HepG2 (cell line): ENCODE measurements at regions not wholly inside any gene's neighbourhood (a gene's known extent, or its start where the extent isn't known, plus 50 kb on each side); places are given as distances from the start of the nearest gene placed in this dataset.
A peak's percentile ranks its signal among the peaks of the same experiment; 100 is the strongest.

Experiments
- ARNT2 ChIP-seq: sonication (generic); formaldehyde crosslinking; IDR thresholded peaks from 2 replicates; pipeline ENCODE4 v1.8.0; 2022; ENCODE audit warnings: mild to moderate bottlenecking, low read depth, missing genetic modification reagents, moderate library complexity
- HMGA1 ChIP-seq: sonication (generic); formaldehyde crosslinking; conservative IDR thresholded peaks from 2 replicates; pipeline ENCODE4 v1.4.0; 2020; ENCODE audit warnings: missing genetic modification reagents
- KAT8 ChIP-seq: IDR thresholded peaks from 2 replicates; pipeline ENCODE4 v1.6.1; 2016; ENCODE audit warnings: missing genetic modification reagents, missing compliant biosample characterization
- MZF1 ChIP-seq: sonication (generic); formaldehyde crosslinking; IDR thresholded peaks from 2 replicates; pipeline ENCODE4 v1.8.1; 2023; ENCODE audit warnings: mild to moderate bottlenecking, missing genetic modification reagents, borderline replicate concordance
- NFYC ChIP-seq: IDR thresholded peaks from 2 replicates; pipeline ENCODE4 v1.6.1; 2016; ENCODE audit warnings: missing genetic modification reagents, missing compliant biosample characterization
- POGZ ChIP-seq: sonication (generic); formaldehyde crosslinking; IDR thresholded peaks from 2 replicates; pipeline ENCODE4 v1.4.0; 2020; ENCODE audit warnings: mild to moderate bottlenecking, missing genetic modification reagents
- RAD21 ChIP-seq: fragments of 450-650 bp; formaldehyde crosslinking; IDR thresholded peaks from 2 replicates; pipeline ENCODE4 v1.5.0; 2020; ENCODE audit warnings: mild to moderate bottlenecking
- SATB2 ChIP-seq: sonication (generic); formaldehyde crosslinking; IDR thresholded peaks from 2 replicates; pipeline ENCODE4 v1.5.0; 2020; ENCODE audit warnings: missing genetic modification reagents
- TCF7L2 ChIP-seq: IDR thresholded peaks from 2 replicates; pipeline ENCODE4 v1.6.1; 2011; ENCODE audit warnings: mild to moderate bottlenecking, low read depth, low read length, moderate library complexity
- TMF1 ChIP-seq: sonication (generic); formaldehyde crosslinking; IDR thresholded peaks from 2 replicates; pipeline ENCODE4 v1.8.1; 2022; ENCODE audit warnings: low read depth, missing genetic modification reagents
- ZNF264 ChIP-seq: sonication (generic); formaldehyde crosslinking; IDR thresholded peaks from 2 replicates; pipeline ENCODE4 v1.4.0; 2020; ENCODE audit warnings: missing genetic modification reagents
- ZNF317 ChIP-seq: sonication (generic); formaldehyde crosslinking; IDR thresholded peaks from 2 replicates; pipeline ENCODE4 v1.5.0; 2020; ENCODE audit warnings: mild to moderate bottlenecking, missing genetic modification reagents
- ZNF382 ChIP-seq: sonication (generic); formaldehyde crosslinking; IDR thresholded peaks from 2 replicates; pipeline ENCODE4 v1.5.0; 2020; ENCODE audit warnings: missing genetic modification reagents, mild to moderate bottlenecking, borderline replicate concordance
- ZNF430 ChIP-seq: sonication (generic); formaldehyde crosslinking; IDR thresholded peaks from 2 replicates; pipeline ENCODE4 v1.9.0; 2021; ENCODE audit warnings: mild to moderate bottlenecking, missing genetic modification reagents
- ZNF431 ChIP-seq: sonication (generic); formaldehyde crosslinking; IDR thresholded peaks from 2 replicates; pipeline ENCODE4 v1.9.0; 2022; ENCODE audit warnings: missing genetic modification reagents, low read depth, mild to moderate bottlenecking, borderline replicate concordance
- ZNF446 ChIP-seq: sonication (generic); formaldehyde crosslinking; IDR thresholded peaks from 2 replicates; pipeline ENCODE4 v1.5.0; 2020; ENCODE audit warnings: mild to moderate bottlenecking, missing genetic modification reagents
- ZNF501 ChIP-seq: sonication (generic); formaldehyde crosslinking; IDR thresholded peaks from 2 replicates; pipeline ENCODE4 v1.5.1; 2020; ENCODE audit warnings: mild to moderate bottlenecking, moderate library complexity, missing genetic modification reagents
- ZSCAN31 ChIP-seq: sonication (generic); formaldehyde crosslinking; IDR thresholded peaks from 2 replicates; pipeline ENCODE4 v1.5.0; 2020; ENCODE audit warnings: low read depth, mild to moderate bottlenecking, missing genetic modification reagents
- TF ChIP-seq, protein P1 (sequence below): sonication (generic); formaldehyde crosslinking; IDR thresholded peaks from 2 replicates; pipeline ENCODE4 v1.4.0; 2020; ENCODE audit warnings: missing genetic modification reagents, borderline replicate concordance
- TF ChIP-seq, protein P2 (sequence below): sonication (generic); formaldehyde crosslinking; IDR thresholded peaks from 2 replicates; pipeline ENCODE4 v1.5.1; 2020; ENCODE audit warnings: missing genetic modification reagents, mild to moderate bottlenecking, borderline replicate concordance
- TF ChIP-seq, protein P3 (sequence below): sonication (generic); formaldehyde crosslinking; IDR thresholded peaks from 2 replicates; pipeline ENCODE4 v1.4.0; 2020; ENCODE audit warnings: missing genetic modification reagents
- TF ChIP-seq, protein P4 (sequence below): IDR thresholded peaks from 2 replicates; pipeline ENCODE4 v1.4.0; 2020; ENCODE audit warnings: mild to moderate bottlenecking, missing genetic modification reagents
- TF ChIP-seq, protein P5 (sequence below): sonication (generic); formaldehyde crosslinking; IDR thresholded peaks from 2 replicates; pipeline ENCODE4 v1.4.0; 2020; ENCODE audit warnings: low read depth, mild to moderate bottlenecking, missing genetic modification reagents

DNA sequence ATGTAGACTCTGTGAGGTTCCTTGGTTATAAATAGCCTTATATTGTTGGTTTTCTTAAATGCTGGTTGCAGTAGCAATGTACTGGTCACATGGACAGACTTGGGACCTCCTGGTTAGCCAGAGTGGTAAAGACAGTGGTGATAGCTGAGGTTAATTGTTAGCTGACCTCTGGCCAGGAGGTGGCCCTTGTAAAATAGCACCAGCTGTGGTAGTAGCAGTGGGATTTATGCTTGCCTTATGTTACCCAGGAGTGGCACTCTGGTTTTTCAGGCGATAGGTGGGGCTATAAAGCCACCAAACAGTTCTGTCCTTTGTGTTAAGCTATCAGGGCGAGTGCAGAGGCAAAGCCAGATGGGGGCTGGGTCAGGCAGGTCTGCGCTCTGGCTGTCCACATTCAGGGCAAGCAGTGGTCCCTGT lies 94.8 kb upstream of the SRD5A2 start (continued):
- TF ChIP-seq ZNF382 (CRISPR knock-in tag) (no peak), HMGA1 (CRISPR knock-in tag) (no peak), ZNF501 (CRISPR knock-in tag) (no peak), TCF7L2 (no peak), ZNF317 (no peak), NFYC (CRISPR knock-in tag) (no peak), ZSCAN31 (CRISPR knock-in tag) (no peak), TMF1 (CRISPR knock-in tag) (no peak), ZNF446 (CRISPR knock-in tag) (no peak), ARNT2 (no peak), SATB2 (CRISPR knock-in tag) (no peak), MZF1 (CRISPR knock-in tag) (no peak), ZNF264 (peak; percentile 81; the same call in 1 of the 2 replicates), ZNF431 (CRISPR knock-in tag) (no peak), RAD21 (CRISPR knock-in tag) (peak; percentile 77), KAT8 (CRISPR knock-in tag) (no peak), POGZ (CRISPR knock-in tag) (no peak), ZNF430 (CRISPR knock-in tag) (no peak)
- TF ChIP-seq, protein P1, sequence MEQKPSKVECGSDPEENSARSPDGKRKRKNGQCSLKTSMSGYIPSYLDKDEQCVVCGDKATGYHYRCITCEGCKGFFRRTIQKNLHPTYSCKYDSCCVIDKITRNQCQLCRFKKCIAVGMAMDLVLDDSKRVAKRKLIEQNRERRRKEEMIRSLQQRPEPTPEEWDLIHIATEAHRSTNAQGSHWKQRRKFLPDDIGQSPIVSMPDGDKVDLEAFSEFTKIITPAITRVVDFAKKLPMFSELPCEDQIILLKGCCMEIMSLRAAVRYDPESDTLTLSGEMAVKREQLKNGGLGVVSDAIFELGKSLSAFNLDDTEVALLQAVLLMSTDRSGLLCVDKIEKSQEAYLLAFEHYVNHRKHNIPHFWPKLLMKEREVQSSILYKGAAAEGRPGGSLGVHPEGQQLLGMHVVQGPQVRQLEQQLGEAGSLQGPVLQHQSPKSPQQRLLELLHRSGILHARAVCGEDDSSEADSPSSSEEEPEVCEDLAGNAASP (CRISPR knock-in tag): no peak
- TF ChIP-seq, protein P2, sequence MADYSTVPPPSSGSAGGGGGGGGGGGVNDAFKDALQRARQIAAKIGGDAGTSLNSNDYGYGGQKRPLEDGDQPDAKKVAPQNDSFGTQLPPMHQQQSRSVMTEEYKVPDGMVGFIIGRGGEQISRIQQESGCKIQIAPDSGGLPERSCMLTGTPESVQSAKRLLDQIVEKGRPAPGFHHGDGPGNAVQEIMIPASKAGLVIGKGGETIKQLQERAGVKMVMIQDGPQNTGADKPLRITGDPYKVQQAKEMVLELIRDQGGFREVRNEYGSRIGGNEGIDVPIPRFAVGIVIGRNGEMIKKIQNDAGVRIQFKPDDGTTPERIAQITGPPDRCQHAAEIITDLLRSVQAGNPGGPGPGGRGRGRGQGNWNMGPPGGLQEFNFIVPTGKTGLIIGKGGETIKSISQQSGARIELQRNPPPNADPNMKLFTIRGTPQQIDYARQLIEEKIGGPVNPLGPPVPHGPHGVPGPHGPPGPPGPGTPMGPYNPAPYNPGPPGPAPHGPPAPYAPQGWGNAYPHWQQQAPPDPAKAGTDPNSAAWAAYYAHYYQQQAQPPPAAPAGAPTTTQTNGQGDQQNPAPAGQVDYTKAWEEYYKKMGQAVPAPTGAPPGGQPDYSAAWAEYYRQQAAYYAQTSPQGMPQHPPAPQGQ: no peak
- TF ChIP-seq, protein P3, sequence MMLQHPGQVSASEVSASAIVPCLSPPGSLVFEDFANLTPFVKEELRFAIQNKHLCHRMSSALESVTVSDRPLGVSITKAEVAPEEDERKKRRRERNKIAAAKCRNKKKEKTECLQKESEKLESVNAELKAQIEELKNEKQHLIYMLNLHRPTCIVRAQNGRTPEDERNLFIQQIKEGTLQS: no peak
- TF ChIP-seq, protein P4, sequence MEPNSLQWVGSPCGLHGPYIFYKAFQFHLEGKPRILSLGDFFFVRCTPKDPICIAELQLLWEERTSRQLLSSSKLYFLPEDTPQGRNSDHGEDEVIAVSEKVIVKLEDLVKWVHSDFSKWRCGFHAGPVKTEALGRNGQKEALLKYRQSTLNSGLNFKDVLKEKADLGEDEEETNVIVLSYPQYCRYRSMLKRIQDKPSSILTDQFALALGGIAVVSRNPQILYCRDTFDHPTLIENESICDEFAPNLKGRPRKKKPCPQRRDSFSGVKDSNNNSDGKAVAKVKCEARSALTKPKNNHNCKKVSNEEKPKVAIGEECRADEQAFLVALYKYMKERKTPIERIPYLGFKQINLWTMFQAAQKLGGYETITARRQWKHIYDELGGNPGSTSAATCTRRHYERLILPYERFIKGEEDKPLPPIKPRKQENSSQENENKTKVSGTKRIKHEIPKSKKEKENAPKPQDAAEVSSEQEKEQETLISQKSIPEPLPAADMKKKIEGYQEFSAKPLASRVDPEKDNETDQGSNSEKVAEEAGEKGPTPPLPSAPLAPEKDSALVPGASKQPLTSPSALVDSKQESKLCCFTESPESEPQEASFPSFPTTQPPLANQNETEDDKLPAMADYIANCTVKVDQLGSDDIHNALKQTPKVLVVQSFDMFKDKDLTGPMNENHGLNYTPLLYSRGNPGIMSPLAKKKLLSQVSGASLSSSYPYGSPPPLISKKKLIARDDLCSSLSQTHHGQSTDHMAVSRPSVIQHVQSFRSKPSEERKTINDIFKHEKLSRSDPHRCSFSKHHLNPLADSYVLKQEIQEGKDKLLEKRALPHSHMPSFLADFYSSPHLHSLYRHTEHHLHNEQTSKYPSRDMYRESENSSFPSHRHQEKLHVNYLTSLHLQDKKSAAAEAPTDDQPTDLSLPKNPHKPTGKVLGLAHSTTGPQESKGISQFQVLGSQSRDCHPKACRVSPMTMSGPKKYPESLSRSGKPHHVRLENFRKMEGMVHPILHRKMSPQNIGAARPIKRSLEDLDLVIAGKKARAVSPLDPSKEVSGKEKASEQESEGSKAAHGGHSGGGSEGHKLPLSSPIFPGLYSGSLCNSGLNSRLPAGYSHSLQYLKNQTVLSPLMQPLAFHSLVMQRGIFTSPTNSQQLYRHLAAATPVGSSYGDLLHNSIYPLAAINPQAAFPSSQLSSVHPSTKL (CRISPR knock-in tag): peak; percentile 15; the same call in 1 of the 2 replicates
- TF ChIP-seq, protein P5, sequence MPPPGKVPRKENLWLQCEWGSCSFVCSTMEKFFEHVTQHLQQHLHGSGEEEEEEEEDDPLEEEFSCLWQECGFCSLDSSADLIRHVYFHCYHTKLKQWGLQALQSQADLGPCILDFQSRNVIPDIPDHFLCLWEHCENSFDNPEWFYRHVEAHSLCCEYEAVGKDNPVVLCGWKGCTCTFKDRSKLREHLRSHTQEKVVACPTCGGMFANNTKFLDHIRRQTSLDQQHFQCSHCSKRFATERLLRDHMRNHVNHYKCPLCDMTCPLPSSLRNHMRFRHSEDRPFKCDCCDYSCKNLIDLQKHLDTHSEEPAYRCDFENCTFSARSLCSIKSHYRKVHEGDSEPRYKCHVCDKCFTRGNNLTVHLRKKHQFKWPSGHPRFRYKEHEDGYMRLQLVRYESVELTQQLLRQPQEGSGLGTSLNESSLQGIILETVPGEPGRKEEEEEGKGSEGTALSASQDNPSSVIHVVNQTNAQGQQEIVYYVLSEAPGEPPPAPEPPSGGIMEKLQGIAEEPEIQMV (CRISPR knock-in tag): no peak
